ENCODE measurements at regions not wholly inside any gene's neighbourhood (a gene's known extent, or its start where the extent isn't known, plus 50 kb on each side); places are given as distances from the start of the nearest gene placed in this dataset.
"Not testable (repeated sequence)": the region's sequence is repeated elsewhere in the genome, so short reads cannot be mapped to it uniquely, and the experiment has no call there.

GRCh38 chr9:40907657-40908624, 220.5 kb downstream of the FOXD4L6 start:
- no peaks in the 10 kb centered on the region for H3K9me2 ChIP-seq
- no peaks in the 10 kb centered on the region for H3K4me1 ChIP-seq (ENCODE audit: control insufficient read depth in 1 of 2, insufficient read depth in 2 of 2, low read depth in 1 of 2, low read length in 1 of 2)
- no peaks in the 10 kb centered on the region for H3K36me3 ChIP-seq (replicated peaks in 1 of 2; ENCODE audit: control insufficient read depth in 1 of 2, insufficient read depth in 2 of 2, low read length in 1 of 2)
- no peaks in the 10 kb centered on the region for H3K9me3 ChIP-seq
- no peak overlapping the region for H3K4me2 ChIP-seq
- no peak for TF ChIP-seq SIN3A (IDR thresholded peaks at IDR 0.05; ENCODE audit: borderline replicate concordance, low read depth, low read length)
- no peak for TF ChIP-seq TAF1 (IDR thresholded peaks at IDR 0.05; ENCODE audit: borderline replicate concordance, low read depth, low read length)
- no peak for TF ChIP-seq TCF12 (IDR thresholded peaks at IDR 0.05)
- TF ChIP-seq FOXM1 (IDR thresholded peaks at IDR 0.05; ENCODE audit: low read depth) = no peak
- no peak for TF ChIP-seq TEAD4 (IDR thresholded peaks at IDR 0.05; ENCODE audit: borderline replicate concordance, insufficient read depth)
- TF ChIP-seq SMC3 (IDR thresholded peaks at IDR 0.05; ENCODE audit: low read depth, low read length) = no peak
- H3K4me3 ChIP-seq (ENCODE audit: low read depth in 2 of 2, low read length in 1 of 2) = no peak overlapping the region
- no peak overlapping the region for H2AFZ ChIP-seq (ENCODE audit: low read depth)
- whole genome bisulfite sequencing (ENCODE audit: low lambda C conversion rate) = 36% methylated on average over 16 of the region's 16 CpGs
- CTCF ChIA-PET = no interaction called here
- no peak for DNase-seq
- H3K27ac ChIP-seq (ENCODE audit: low read depth in 2 of 2, low read length in 1 of 2) = no peak overlapping the region
- POLR2A ChIA-PET = no interaction called here
- H3K9ac ChIP-seq = no peak overlapping the region
- H4K20me1 ChIP-seq (ENCODE audit: insufficient read depth) = no peaks in the 10 kb centered on the region
- H3F3A ChIP-seq (replicated peaks; ENCODE audit: insufficient read depth) = no peaks in the 10 kb centered on the region
- H3K79me2 ChIP-seq (ENCODE audit: insufficient read depth) = no peaks in the 10 kb centered on the region
- H3K27me3 ChIP-seq (ENCODE audit: insufficient read depth) = no peaks in the 10 kb centered on the region

GRCh38 chr9:40906879-40907278, 221.6 kb downstream of the FOXD4L6 start:
- 42% methylated on average over 5 of the region's 5 CpGs for WGBS (ENCODE audit: low lambda C conversion rate)
- POLR2A ChIA-PET = not testable (repeated sequence)

DNA sequence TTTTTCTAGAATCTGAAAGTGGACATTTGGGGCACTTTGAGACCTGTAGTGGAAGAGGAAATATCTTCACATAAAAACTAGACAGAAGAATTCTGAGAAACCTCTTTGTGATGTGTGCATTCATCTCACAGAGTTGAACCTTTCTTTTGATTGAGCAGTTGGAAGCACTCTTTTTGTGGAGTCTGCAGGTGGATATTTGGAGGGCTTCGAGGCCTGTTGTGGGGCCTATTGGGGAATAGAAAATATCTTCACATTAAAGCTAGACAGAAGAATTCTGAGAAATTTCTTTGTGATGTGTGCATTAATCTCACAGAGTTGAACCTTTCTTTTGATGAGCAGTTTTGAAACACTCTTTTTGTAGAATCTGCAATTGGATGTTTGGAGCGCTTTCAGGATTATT, 236.2 kb downstream of the FOXD4L6 start:
- H3K9me2 ChIP-seq; POLR2A ChIA-PET; H3K27ac ChIP-seq (ENCODE audit: low read depth in 2 of 2, low read length in 1 of 2); DNase-seq; H3K79me2 ChIP-seq (ENCODE audit: insufficient read depth); H3K36me3 ChIP-seq (replicated peaks in 1 of 2; ENCODE audit: control insufficient read depth in 1 of 2, insufficient read depth in 2 of 2, low read length in 1 of 2); H2AFZ ChIP-seq (ENCODE audit: low read depth); H3K4me2 ChIP-seq; H3F3A ChIP-seq (replicated peaks; ENCODE audit: insufficient read depth); H4K20me1 ChIP-seq (ENCODE audit: insufficient read depth); CTCF ChIA-PET; H3K4me1 ChIP-seq (ENCODE audit: control insufficient read depth in 1 of 2, insufficient read depth in 2 of 2, low read depth in 1 of 2, low read length in 1 of 2); H3K4me3 ChIP-seq (ENCODE audit: low read depth in 2 of 2, low read length in 1 of 2); H3K9ac ChIP-seq; H3K27me3 ChIP-seq (ENCODE audit: insufficient read depth): not testable (repeated sequence)
- WGBS (ENCODE audit: low lambda C conversion rate) = 34% methylated on average over 2 of the region's 2 CpGs
- peaks cover 18% of the 10 kb centered on the region; the same call in 1 of the 2 replicates for H3K9me3 ChIP-seq

More at GRCh38 chr9:40906879-40907278, 221.6 kb downstream of the FOXD4L6 start:
- H3K4me1 ChIP-seq (ENCODE audit: control insufficient read depth in 1 of 2, insufficient read depth in 2 of 2, low read depth in 1 of 2, low read length in 1 of 2); CTCF ChIA-PET; DNase-seq; H4K20me1 ChIP-seq (ENCODE audit: insufficient read depth); H3K27ac ChIP-seq (ENCODE audit: low read depth in 2 of 2, low read length in 1 of 2); H3F3A ChIP-seq (replicated peaks; ENCODE audit: insufficient read depth); H3K27me3 ChIP-seq (ENCODE audit: insufficient read depth); H3K79me2 ChIP-seq (ENCODE audit: insufficient read depth); H2AFZ ChIP-seq (ENCODE audit: low read depth); H3K9ac ChIP-seq; H3K9me3 ChIP-seq; H3K4me2 ChIP-seq; H3K9me2 ChIP-seq; H3K36me3 ChIP-seq (replicated peaks in 1 of 2; ENCODE audit: control insufficient read depth in 1 of 2, insufficient read depth in 2 of 2, low read length in 1 of 2); H3K4me3 ChIP-seq (ENCODE audit: low read depth in 2 of 2, low read length in 1 of 2): not testable (repeated sequence)

- H3K9me2 ChIP-seq; H3K79me2 ChIP-seq (ENCODE audit: insufficient read depth); H3K4me3 ChIP-seq (ENCODE audit: low read depth in 2 of 2, low read length in 1 of 2); H3K9ac ChIP-seq; H3K27ac ChIP-seq (ENCODE audit: low read depth in 2 of 2, low read length in 1 of 2); H3K4me1 ChIP-seq (ENCODE audit: control insufficient read depth in 1 of 2, insufficient read depth in 2 of 2, low read depth in 1 of 2, low read length in 1 of 2); DNase-seq; H3K36me3 ChIP-seq (replicated peaks in 1 of 2; ENCODE audit: control insufficient read depth in 1 of 2, insufficient read depth in 2 of 2, low read length in 1 of 2); H3K4me2 ChIP-seq; H3K27me3 ChIP-seq (ENCODE audit: insufficient read depth); H4K20me1 ChIP-seq (ENCODE audit: insufficient read depth); CTCF ChIA-PET; H3K9me3 ChIP-seq; POLR2A ChIA-PET; H3F3A ChIP-seq (replicated peaks; ENCODE audit: insufficient read depth); H2AFZ ChIP-seq (ENCODE audit: low read depth): not testable (repeated sequence)
- WGBS (ENCODE audit: low lambda C conversion rate) = 55% methylated on average over 12 of the region's 14 CpGs
Observed at GRCh38 chr9:40885858-40886257, 242.6 kb downstream of the FOXD4L6 start.

GRCh38 chr9:40884902-40885490, 243.5 kb downstream of the FOXD4L6 start:
- H3K36me3 ChIP-seq (replicated peaks in 1 of 2; ENCODE audit: control insufficient read depth in 1 of 2, insufficient read depth in 2 of 2, low read length in 1 of 2); H3K4me2 ChIP-seq; H3K9ac ChIP-seq; H3F3A ChIP-seq (replicated peaks; ENCODE audit: insufficient read depth); H3K9me3 ChIP-seq; H3K4me1 ChIP-seq (ENCODE audit: control insufficient read depth in 1 of 2, insufficient read depth in 2 of 2, low read depth in 1 of 2, low read length in 1 of 2); H3K9me2 ChIP-seq; H3K27me3 ChIP-seq (ENCODE audit: insufficient read depth); H3K4me3 ChIP-seq (ENCODE audit: low read depth in 2 of 2, low read length in 1 of 2); POLR2A ChIA-PET; H3K27ac ChIP-seq (ENCODE audit: low read depth in 2 of 2, low read length in 1 of 2); H4K20me1 ChIP-seq (ENCODE audit: insufficient read depth); CTCF ChIA-PET; H2AFZ ChIP-seq (ENCODE audit: low read depth); H3K79me2 ChIP-seq (ENCODE audit: insufficient read depth): not testable (repeated sequence)
- 37% methylated on average over 10 of the region's 18 CpGs for WGBS (ENCODE audit: low lambda C conversion rate)
- DNase-seq = peak; percentile 4
